HEK293 (cell line): ENCODE measurements at regions not wholly inside any gene's neighbourhood (a gene's known extent, or its start where the extent isn't known, plus 50 kb on each side); places are given as distances from the start of the nearest gene placed in this dataset.

ENCODE experiments used
- CTCF ChIA-PET: fragments of 350-600 bp; formaldehyde crosslinking; extraction: SDS; loops from one replicate; lab custom pipeline; 2021; ENCODE audit warnings: antibody characterized with exemption; lab: Yijun Ruan, JAX
- POLR2A ChIA-PET: fragments of 300-600 bp; formaldehyde crosslinking; extraction: SDS; loops from one replicate; lab custom pipeline; 2020; ENCODE audit warnings: antibody characterized with exemption, inconsistent platforms; lab: Yijun Ruan, JAX
- H3K27ac ChIP-seq: fragments of 200-500 bp; sonication (Bioruptor generic); 2 replicates; pipeline ENCODE4 v1.5.1; 2014; ENCODE audit warnings: low read depth, low read length, control low read depth, inconsistent platforms; ENCODE audit errors: extremely low read depth
- H3K36me3 ChIP-seq, 2 experiments: fragments of 200-500 bp in 1 of 2; sonication (Bioruptor generic) in 1 of 2; 1 replicate in 1 of 2; 2 replicates in 1 of 2; pipeline ENCODE4 v1.5.1; 2014 to 2017; ENCODE audit warnings: inconsistent platforms in 2 of 2, low read length in 2 of 2; ENCODE audit not compliant: control insufficient read depth in 2 of 2, insufficient read depth in 1 of 2
- H3K4me1 ChIP-seq: fragments of 200-500 bp; sonication (Bioruptor generic); 2 replicates; pipeline ENCODE4 v1.5.1; 2014; ENCODE audit warnings: mild to moderate bottlenecking, low read length, inconsistent platforms; ENCODE audit not compliant: control insufficient read depth, insufficient read depth
- H3K4me3 ChIP-seq: 2 replicates; pipeline ENCODE4 v1.5.1; 2011; ENCODE audit warnings: low read depth, mild to moderate bottlenecking, control low read depth, low read length, moderate library complexity
- H3K9me3 ChIP-seq: fragments of 200-500 bp; sonication (Bioruptor generic); 2 replicates; pipeline ENCODE4 v1.5.1; 2014; ENCODE audit warnings: low read depth, low read length, inconsistent platforms; ENCODE audit not compliant: control insufficient read depth, insufficient read depth
- BCL11A ChIP-seq: fragments of 450-650 bp; formaldehyde crosslinking; IDR thresholded peaks from 2 replicates; pipeline ENCODE4 v1.5.1; 2016; ENCODE audit warnings: low read depth, missing biosample characterization, missing genetic modification characterization
- ELK4 ChIP-seq: IDR thresholded peaks from 2 replicates; pipeline ENCODE4 v1.6.1; 2011; ENCODE audit warnings: mild to moderate bottlenecking, low read depth, low read length, borderline replicate concordance
- GLIS1 ChIP-seq: fragments of 450-650 bp; formaldehyde crosslinking; IDR thresholded peaks from 2 replicates; pipeline ENCODE4 v1.5.1; 2016; ENCODE audit warnings: missing biosample characterization, missing genetic modification characterization
- KLF17 ChIP-seq: fragments of 450-650 bp; formaldehyde crosslinking; IDR thresholded peaks from 2 replicates; pipeline ENCODE4 v1.5.1; 2016; ENCODE audit warnings: missing biosample characterization, missing genetic modification characterization
- PRDM10 ChIP-seq: fragments of 450-650 bp; formaldehyde crosslinking; IDR thresholded peaks from 2 replicates; pipeline ENCODE4 v1.5.1; 2016; ENCODE audit warnings: missing biosample characterization, missing genetic modification characterization
- WT1 ChIP-seq: fragments of 450-650 bp; formaldehyde crosslinking; IDR thresholded peaks from 2 replicates; pipeline ENCODE4 v1.5.1; 2016; ENCODE audit warnings: missing biosample characterization, missing genetic modification characterization
- ZBTB21 ChIP-seq: fragments of 450-650 bp; formaldehyde crosslinking; IDR thresholded peaks from 2 replicates; pipeline ENCODE4 v1.5.1; 2017; ENCODE audit warnings: missing biosample characterization, missing genetic modification characterization
- ZNF18 ChIP-seq: fragments of 450-650 bp; formaldehyde crosslinking; IDR thresholded peaks from 2 replicates; pipeline ENCODE4 v1.5.1; 2016; ENCODE audit warnings: missing biosample characterization, missing genetic modification characterization
- ZNF19 ChIP-seq: fragments of 450-650 bp; formaldehyde crosslinking; IDR thresholded peaks from 2 replicates; pipeline ENCODE4; 2016; ENCODE audit warnings: missing biosample characterization, missing genetic modification characterization, low read depth
- ZNF366 ChIP-seq: fragments of 450-650 bp; formaldehyde crosslinking; conservative IDR thresholded peaks from 2 replicates; pipeline ENCODE4 v1.5.1; 2016; ENCODE audit warnings: missing biosample characterization, missing genetic modification characterization
- ZNF426 ChIP-seq: fragments of 450-650 bp; formaldehyde crosslinking; IDR thresholded peaks from 2 replicates; pipeline ENCODE4 v1.5.1; 2017; ENCODE audit warnings: missing biosample characterization, missing genetic modification characterization, mild to moderate bottlenecking, inconsistent platforms, moderate library complexity
- ZNF473 ChIP-seq: fragments of 450-650 bp; formaldehyde crosslinking; IDR thresholded peaks from 2 replicates; pipeline ENCODE4 v1.5.1; 2017; ENCODE audit warnings: missing biosample characterization, missing genetic modification characterization
- ZNF561 ChIP-seq: fragments of 450-650 bp; IDR thresholded peaks from 2 replicates; pipeline ENCODE4 v1.5.1; 2018; ENCODE audit warnings: missing biosample characterization, missing genetic modification characterization, borderline replicate concordance
- ZNF658 ChIP-seq: fragments of 450-650 bp; formaldehyde crosslinking; IDR thresholded peaks from 2 replicates; pipeline ENCODE4; 2016; ENCODE audit warnings: missing biosample characterization, missing genetic modification characterization
- ZNF664 ChIP-seq: fragments of 450-650 bp; formaldehyde crosslinking; IDR thresholded peaks from 2 replicates; pipeline ENCODE4 v1.5.1; 2016; ENCODE audit warnings: missing biosample characterization, missing genetic modification characterization
- ZSCAN23 ChIP-seq: fragments of 450-650 bp; formaldehyde crosslinking; IDR thresholded peaks from 2 replicates; pipeline ENCODE4 v1.5.1; 2016; ENCODE audit warnings: missing biosample characterization, missing genetic modification characterization
- ZXDB ChIP-seq: fragments of 450-650 bp; formaldehyde crosslinking; IDR thresholded peaks from 2 replicates; pipeline ENCODE4 v1.5.1; 2016; ENCODE audit warnings: missing biosample characterization, missing genetic modification characterization

- no peak for TF ChIP-seq GLIS1 (tag by site-specific recombination)
- TF ChIP-seq PRDM10 (tag by site-specific recombination) = no peak
- no peak for TF ChIP-seq ZNF19 (tag by site-specific recombination)
Measured at GRCh38 chr11:109806205-109806604, 287.0 kb upstream of the ZC3H12C start (continued).

GRCh38 chr11:109808569-109808968 is 284.6 kb upstream of the ZC3H12C start:
- ChIA-PET CTCF (no interaction called here), POLR2A (no interaction called here)
- no peaks in the 10 kb centered on the region for H3K9me3 ChIP-seq
- no peak for TF ChIP-seq ZNF426 (tag by site-specific recombination)
- TF ChIP-seq KLF17 = no peak
- no peak for TF ChIP-seq ZSCAN23 (tag by site-specific recombination)
- TF ChIP-seq WT1 (tag by site-specific recombination) = no peak
- TF ChIP-seq BCL11A (tag by site-specific recombination) = no peak
- TF ChIP-seq ZNF658 = no peak
- TF ChIP-seq ZBTB21 (tag by site-specific recombination) = no peak
- no peak for TF ChIP-seq ELK4
- TF ChIP-seq PRDM10 (tag by site-specific recombination) = no peak
- no peak for TF ChIP-seq ZNF473 (tag by site-specific recombination)
- no peak for TF ChIP-seq ZNF664 (tag by site-specific recombination)
- TF ChIP-seq ZNF561 = no peak
- no peak for TF ChIP-seq ZNF366 (tag by site-specific recombination)
- TF ChIP-seq ZNF18 (tag by site-specific recombination) = no peak
- no peak for TF ChIP-seq ZXDB (tag by site-specific recombination)
- no peaks in the 10 kb centered on the region for H3K36me3 ChIP-seq
- no peak overlapping the region for H3K27ac ChIP-seq
- H3K4me3 ChIP-seq = no peak overlapping the region
- H3K4me1 ChIP-seq = no peaks in the 10 kb centered on the region
